Hippocampal formation (tissue), 2 donors: ENCODE measurements at regions not wholly inside any gene's neighbourhood (a gene's known extent, or its start where the extent isn't known, plus 50 kb on each side); places are given as distances from the start of the nearest gene placed in this dataset.
"Not testable (repeated sequence)": the region's sequence is repeated elsewhere in the genome, so short reads cannot be mapped to it uniquely, and the experiment has no call there.

Experiments
- DNase-seq, 2 donors: peaks; one replicate each; lab custom pipeline; 2025; lab: John Stamatoyannopoulos, UW

GRCh38 chr1:227416156-227416830 lies 98.0 kb upstream of the CDC42BPA start:
- DNase-seq: no peak

GRCh38 chr1:227415115-227415790 lies 97.0 kb upstream of the CDC42BPA start:
- DNase-seq: no peak

GRCh38 chr1:227411066-227411465 lies 92.8 kb upstream of the CDC42BPA start:
- DNase-seq: no peak

GRCh38 chr1:227406332-227406731 lies 88.0 kb upstream of the CDC42BPA start:
- DNase-seq: not testable (repeated sequence)

GRCh38 chr1:227403535-227403934 lies 85.2 kb upstream of the CDC42BPA start:
- DNase-seq: no peak

- DNase-seq: no peak
Measured at GRCh38 chr1:227401562-227402342, 83.5 kb upstream of the CDC42BPA start.

GRCh38 chr1:227399152-227399730 lies 80.9 kb upstream of the CDC42BPA start:
- DNase-seq: no peak

- no peak for DNase-seq
Measured at GRCh38 chr1:227397354-227397978, 79.2 kb upstream of the CDC42BPA start.

- DNase-seq: no peak
Measured at GRCh38 chr1:227396539-227397353, 78.5 kb upstream of the CDC42BPA start.

- no peak for DNase-seq
Measured at GRCh38 chr1:227395426-227396028, 77.2 kb upstream of the CDC42BPA start.

GRCh38 chr1:227392984-227393764 lies 74.9 kb upstream of the CDC42BPA start:
- DNase-seq: no peak

GRCh38 chr1:227391879-227392278 lies 73.6 kb upstream of the CDC42BPA start:
- DNase-seq: no peak

GRCh38 chr1:227391211-227391610 lies 72.9 kb upstream of the CDC42BPA start:
- no peak for DNase-seq

GRCh38 chr1:227390525-227390924 lies 72.2 kb upstream of the CDC42BPA start:
- DNase-seq: no peak

- DNase-seq: no peak
Measured at GRCh38 chr1:227388214-227389168, 70.2 kb upstream of the CDC42BPA start.

GRCh38 chr1:227379555-227379892 lies 61.2 kb upstream of the CDC42BPA start:
- DNase-seq: no peak

- no peak for DNase-seq
Measured at GRCh38 chr1:227378871-227379554, 60.7 kb upstream of the CDC42BPA start.

- no peak for DNase-seq
Measured at GRCh38 chr1:227378181-227378580, 59.9 kb upstream of the CDC42BPA start.
